ENCODE measurements at regions not wholly inside any gene's neighbourhood (a gene's known extent, or its start where the extent isn't known, plus 50 kb on each side); places are given as distances from the start of the nearest gene placed in this dataset.

DNA sequence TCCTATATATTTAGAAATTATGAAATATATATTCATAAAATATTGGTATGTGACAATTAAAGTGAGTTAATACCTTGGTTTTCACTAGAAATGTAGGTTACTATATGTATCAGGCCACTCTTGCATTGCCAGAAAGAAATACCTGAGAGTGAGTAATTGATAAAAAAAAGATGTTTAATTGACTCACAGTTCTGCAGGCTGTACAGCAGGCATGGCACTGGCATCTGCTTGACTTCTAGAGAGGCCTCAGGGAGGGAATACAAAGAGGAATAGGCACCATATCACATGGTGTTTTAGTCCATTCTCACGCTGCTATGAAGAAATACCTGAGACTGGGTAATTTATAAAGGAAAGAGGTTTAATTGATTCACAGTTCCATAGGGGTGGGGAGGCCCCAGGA is 1560.6 kb downstream of the STIM2 start:
- H3K9me3 ChIP-seq (ENCODE audit: control insufficient read depth in 2 of 2, low read length in 2 of 2), result no peaks in the 10 kb centered on the region

DNA sequence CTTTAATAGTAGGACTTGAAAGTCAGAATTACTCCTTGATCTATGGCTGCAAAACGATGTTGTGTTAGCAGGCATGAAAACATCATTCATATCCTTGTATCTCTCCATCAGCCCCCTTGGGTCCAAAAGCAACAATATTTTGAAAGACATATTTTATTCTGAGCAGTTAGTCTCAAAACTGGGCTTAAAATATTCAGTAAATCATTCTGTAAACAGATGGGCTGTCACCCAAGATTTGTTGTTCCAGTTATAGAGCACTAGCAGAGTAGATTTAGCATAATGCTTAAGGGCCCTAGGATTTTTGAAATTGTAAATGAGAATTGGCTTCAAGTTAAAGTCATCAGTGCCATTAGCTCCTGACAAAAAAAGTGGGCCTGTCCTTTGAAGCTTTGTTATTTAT is 1565.6 kb downstream of the STIM2 start:
- no peak overlapping the region for H3K4me3 ChIP-seq (ENCODE audit: low read length in 2 of 2)
- H3K9ac ChIP-seq (ENCODE audit: low read depth in 1 of 2, low read length in 2 of 2), result no peak overlapping the region
- H3K36me3 ChIP-seq (ENCODE audit: control insufficient read depth in 2 of 2, insufficient read depth in 2 of 2, low read length in 2 of 2), result no peaks in the 10 kb centered on the region
- no peak overlapping the region for H3K27ac ChIP-seq (ENCODE audit: low read depth in 2 of 2, low read length in 2 of 2)
- no peaks in the 10 kb centered on the region for H3K27me3 ChIP-seq (ENCODE audit: control insufficient read depth in 2 of 2, insufficient read depth in 2 of 2, low read length in 2 of 2)
- no peaks in the 10 kb centered on the region for H3K9me3 ChIP-seq (ENCODE audit: control insufficient read depth in 2 of 2, low read length in 2 of 2)
- H3K4me1 ChIP-seq (ENCODE audit: control insufficient read depth in 2 of 2, insufficient read depth in 2 of 2, low read length in 2 of 2), result no peaks in the 10 kb centered on the region

More for the DNA sequence above, 1560.6 kb downstream of the STIM2 start:
- H3K4me1 ChIP-seq (ENCODE audit: control insufficient read depth in 2 of 2, insufficient read depth in 2 of 2, low read length in 2 of 2), result no peaks in the 10 kb centered on the region
- no peak overlapping the region for H3K27ac ChIP-seq (ENCODE audit: low read depth in 2 of 2, low read length in 2 of 2)
- H3K9ac ChIP-seq (ENCODE audit: low read depth in 1 of 2, low read length in 2 of 2), result no peak overlapping the region
- H3K4me3 ChIP-seq (ENCODE audit: low read length in 2 of 2), result no peak overlapping the region
- no peaks in the 10 kb centered on the region for H3K27me3 ChIP-seq (ENCODE audit: control insufficient read depth in 2 of 2, insufficient read depth in 2 of 2, low read length in 2 of 2)
- no peaks in the 10 kb centered on the region for H3K36me3 ChIP-seq (ENCODE audit: control insufficient read depth in 2 of 2, insufficient read depth in 2 of 2, low read length in 2 of 2)

DNA sequence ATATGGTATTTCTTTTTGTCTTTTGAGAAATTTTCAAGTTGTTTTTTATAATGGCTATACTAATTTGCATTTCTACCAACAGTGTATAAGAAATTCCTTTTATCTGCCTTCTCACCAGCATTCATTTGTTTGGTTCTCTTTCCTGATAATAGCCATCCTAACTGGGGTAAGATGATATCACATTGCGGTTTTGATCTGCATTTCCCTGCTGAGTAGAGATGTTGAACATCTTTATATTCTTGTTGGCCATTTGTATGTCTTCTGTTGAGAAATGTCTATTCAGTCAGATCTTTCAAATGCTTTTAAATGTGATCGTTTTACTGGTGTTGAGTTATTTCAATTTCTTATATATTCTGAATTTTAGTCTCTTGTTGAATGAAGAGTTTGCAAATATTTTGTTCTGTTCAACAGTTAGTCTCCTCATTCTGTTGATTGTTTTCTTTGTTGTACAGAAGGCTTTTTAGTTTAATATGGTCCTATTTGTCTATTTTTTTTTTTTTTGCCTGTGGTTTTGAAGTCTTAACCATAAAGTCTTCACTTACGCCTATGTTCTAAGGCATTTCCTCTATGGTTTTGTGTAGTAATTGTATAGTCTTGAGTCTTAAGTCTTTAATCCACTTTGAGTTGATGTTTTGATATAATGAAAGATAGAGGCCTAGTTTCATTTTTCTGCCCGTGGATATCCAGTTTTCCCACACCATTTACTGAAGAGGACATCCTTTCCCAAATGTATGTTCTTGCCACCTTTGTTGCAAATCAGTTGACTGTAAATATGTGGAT is 1566.9 kb downstream of the STIM2 start:
- no peak overlapping the region for H3K27ac ChIP-seq (ENCODE audit: low read depth in 2 of 2, low read length in 2 of 2)
- H3K4me3 ChIP-seq (ENCODE audit: low read length in 2 of 2), result no peak overlapping the region
- H3K9me3 ChIP-seq (ENCODE audit: control insufficient read depth in 2 of 2, low read length in 2 of 2), result no peaks in the 10 kb centered on the region
- no peaks in the 10 kb centered on the region for H3K36me3 ChIP-seq (ENCODE audit: control insufficient read depth in 2 of 2, insufficient read depth in 2 of 2, low read length in 2 of 2)
- no peaks in the 10 kb centered on the region for H3K27me3 ChIP-seq (ENCODE audit: control insufficient read depth in 2 of 2, insufficient read depth in 2 of 2, low read length in 2 of 2)
- H3K4me1 ChIP-seq (ENCODE audit: control insufficient read depth in 2 of 2, insufficient read depth in 2 of 2, low read length in 2 of 2), result no peaks in the 10 kb centered on the region
- no peak overlapping the region for H3K9ac ChIP-seq (ENCODE audit: low read depth in 1 of 2, low read length in 2 of 2)

DNA sequence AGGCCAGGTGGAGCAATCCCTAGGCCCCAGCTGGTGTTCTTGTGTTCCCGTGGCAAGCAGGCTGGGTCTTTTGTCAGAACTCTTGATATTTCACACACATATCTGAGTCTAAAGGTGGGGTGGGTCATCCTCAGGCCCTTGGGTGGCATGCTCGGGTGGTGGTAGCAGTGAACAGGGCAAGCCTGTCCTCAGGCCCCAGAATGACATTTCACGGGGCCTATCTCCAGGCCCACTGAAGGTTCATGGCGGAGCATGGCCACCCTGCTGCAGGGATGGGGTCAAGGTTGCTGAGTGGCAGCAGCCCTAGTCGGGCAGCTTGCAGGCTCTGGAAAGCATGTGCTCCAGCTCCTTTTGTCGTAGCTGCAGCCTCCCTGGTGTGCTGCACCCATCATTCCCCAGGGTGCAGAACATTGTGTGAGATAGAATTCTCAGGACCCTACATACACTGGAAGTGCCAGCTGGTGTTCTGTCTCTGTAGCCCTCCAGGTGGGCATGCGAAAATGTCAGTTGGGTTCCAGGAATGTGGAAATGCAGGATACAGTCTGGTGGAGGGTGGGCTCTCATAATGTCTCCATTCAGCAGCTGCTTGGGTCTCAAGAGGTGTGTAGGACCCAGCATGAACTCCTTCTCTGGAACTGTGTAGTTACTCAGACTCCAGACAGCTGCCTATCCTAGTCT is 1571.8 kb downstream of the STIM2 start:
- H3K36me3 ChIP-seq (ENCODE audit: control insufficient read depth in 2 of 2, insufficient read depth in 2 of 2, low read length in 2 of 2), result no peaks in the 10 kb centered on the region
- H3K9ac ChIP-seq (ENCODE audit: low read depth in 1 of 2, low read length in 2 of 2), result no peak overlapping the region
- H3K4me1 ChIP-seq (ENCODE audit: control insufficient read depth in 2 of 2, insufficient read depth in 2 of 2, low read length in 2 of 2), result no peaks in the 10 kb centered on the region
- H3K4me3 ChIP-seq (ENCODE audit: low read length in 2 of 2), result no peak overlapping the region
- H3K27ac ChIP-seq (ENCODE audit: low read depth in 2 of 2, low read length in 2 of 2), result no peak overlapping the region
- H3K27me3 ChIP-seq (ENCODE audit: control insufficient read depth in 2 of 2, insufficient read depth in 2 of 2, low read length in 2 of 2), result no peaks in the 10 kb centered on the region
- no peaks in the 10 kb centered on the region for H3K9me3 ChIP-seq (ENCODE audit: control insufficient read depth in 2 of 2, low read length in 2 of 2)

DNA sequence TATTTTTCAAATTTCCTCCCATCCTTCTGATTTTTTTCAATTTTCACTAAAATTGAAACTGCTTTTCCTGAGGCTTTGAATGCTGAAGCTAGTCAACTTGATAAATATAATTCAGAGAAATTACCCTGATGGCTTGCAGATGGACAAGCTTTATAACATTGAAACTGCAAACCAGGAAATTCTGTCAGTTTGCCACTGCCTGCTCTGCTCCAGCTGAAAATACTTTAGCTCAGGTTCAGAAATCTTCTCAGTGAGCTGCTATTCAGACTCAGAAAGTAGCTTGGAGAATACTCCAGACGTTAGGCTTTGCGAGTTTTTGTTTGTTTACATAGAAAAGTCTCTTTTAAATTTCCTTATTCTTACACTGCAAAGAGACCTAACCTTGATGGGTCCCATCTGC is 1574.7 kb downstream of the STIM2 start:
- H3K9me3 ChIP-seq (ENCODE audit: control insufficient read depth in 2 of 2, low read length in 2 of 2), result no peaks in the 10 kb centered on the region
- H3K9ac ChIP-seq (ENCODE audit: low read depth in 1 of 2, low read length in 2 of 2), result no peak overlapping the region
- H3K4me1 ChIP-seq (ENCODE audit: control insufficient read depth in 2 of 2, insufficient read depth in 2 of 2, low read length in 2 of 2), result no peaks in the 10 kb centered on the region
- no peak overlapping the region for H3K4me3 ChIP-seq (ENCODE audit: low read length in 2 of 2)
- no peaks in the 10 kb centered on the region for H3K36me3 ChIP-seq (ENCODE audit: control insufficient read depth in 2 of 2, insufficient read depth in 2 of 2, low read length in 2 of 2)
- H3K27me3 ChIP-seq (ENCODE audit: control insufficient read depth in 2 of 2, insufficient read depth in 2 of 2, low read length in 2 of 2), result no peaks in the 10 kb centered on the region
- no peak overlapping the region for H3K27ac ChIP-seq (ENCODE audit: low read depth in 2 of 2, low read length in 2 of 2)

DNA sequence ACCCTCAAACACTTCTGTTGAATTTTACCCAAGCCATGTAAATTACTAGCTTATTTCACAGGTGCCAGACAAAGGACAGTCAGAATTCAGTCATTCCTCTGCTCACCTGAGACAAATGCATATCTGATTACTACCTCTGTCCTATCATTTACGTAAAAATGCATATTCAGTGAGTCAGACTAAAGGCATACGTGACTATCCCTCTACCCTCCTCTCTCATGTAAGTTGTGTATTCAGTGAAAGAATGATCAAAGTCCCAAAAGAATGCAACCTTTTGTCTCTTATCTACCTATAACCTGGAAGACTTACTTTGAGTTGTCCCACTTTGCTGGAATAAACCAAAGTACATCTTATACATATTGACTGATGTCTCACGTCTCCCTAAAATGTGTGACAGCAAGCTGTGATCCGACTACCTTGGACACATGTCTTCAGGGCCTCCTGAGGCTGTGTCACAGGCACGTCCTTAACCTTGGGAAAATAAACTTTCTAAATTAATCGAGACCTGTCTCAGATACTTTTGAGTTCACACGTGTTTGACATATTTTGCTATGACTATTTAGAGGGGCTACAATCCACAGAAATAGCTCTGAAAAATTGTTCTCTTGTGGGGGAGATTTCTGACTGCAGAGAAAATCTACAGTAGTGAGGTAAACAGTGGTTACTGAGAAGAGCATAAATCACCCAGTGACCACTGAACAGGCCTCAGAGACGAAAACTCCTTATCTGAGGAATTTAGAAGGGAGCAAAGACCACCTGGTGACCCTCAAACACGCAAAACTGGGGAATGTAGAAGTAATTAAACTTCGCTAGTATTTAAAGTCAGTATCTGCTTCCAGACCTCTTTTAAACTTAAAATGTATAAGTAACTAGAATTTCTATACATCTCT is 1575.8 kb downstream of the STIM2 start:
- Histone ChIP-seq H3K36me3 (ENCODE audit: control insufficient read depth in 2 of 2, insufficient read depth in 2 of 2, low read length in 2 of 2) (no peaks in the 10 kb centered on the region), H3K4me1 (ENCODE audit: control insufficient read depth in 2 of 2, insufficient read depth in 2 of 2, low read length in 2 of 2) (no peaks in the 10 kb centered on the region), H3K9ac (ENCODE audit: low read depth in 1 of 2, low read length in 2 of 2) (no peak overlapping the region), H3K9me3 (ENCODE audit: control insufficient read depth in 2 of 2, low read length in 2 of 2) (no peaks in the 10 kb centered on the region), H3K27me3 (ENCODE audit: control insufficient read depth in 2 of 2, insufficient read depth in 2 of 2, low read length in 2 of 2) (no peaks in the 10 kb centered on the region), H3K4me3 (ENCODE audit: low read length in 2 of 2) (no peak overlapping the region), H3K27ac (ENCODE audit: low read depth in 2 of 2, low read length in 2 of 2) (no peak overlapping the region)

DNA sequence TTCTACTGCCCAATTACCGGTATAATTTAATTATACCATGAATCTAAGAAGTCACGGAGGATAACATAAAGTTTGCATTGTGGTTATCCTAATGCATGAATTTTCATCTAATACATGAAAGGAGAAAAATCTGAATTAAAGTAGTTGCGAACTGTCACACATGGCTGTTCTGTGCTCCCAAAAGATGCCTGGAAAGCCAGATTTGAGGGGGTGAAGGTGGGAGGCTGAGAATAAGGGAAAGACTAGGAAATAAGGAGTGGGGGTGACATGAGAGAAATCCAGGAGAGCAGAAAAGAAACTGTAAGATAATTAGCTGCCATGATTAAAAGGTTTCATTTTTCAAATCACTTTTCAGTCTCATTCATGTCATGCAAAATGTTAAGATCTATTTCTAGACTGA is 1582.7 kb downstream of the STIM2 start:
- Histone ChIP-seq H3K27ac (ENCODE audit: low read depth in 2 of 2, low read length in 2 of 2) (no peak overlapping the region), H3K4me3 (ENCODE audit: low read length in 2 of 2) (no peak overlapping the region), H3K9ac (ENCODE audit: low read depth in 1 of 2, low read length in 2 of 2) (no peak overlapping the region), H3K4me1 (ENCODE audit: control insufficient read depth in 2 of 2, insufficient read depth in 2 of 2, low read length in 2 of 2) (peaks cover 0 to 1% of the 10 kb centered on the region in 2 donors), H3K9me3 (ENCODE audit: control insufficient read depth in 2 of 2, low read length in 2 of 2) (no peaks in the 10 kb centered on the region), H3K27me3 (ENCODE audit: control insufficient read depth in 2 of 2, insufficient read depth in 2 of 2, low read length in 2 of 2) (no peaks in the 10 kb centered on the region), H3K36me3 (ENCODE audit: control insufficient read depth in 2 of 2, insufficient read depth in 2 of 2, low read length in 2 of 2) (no peaks in the 10 kb centered on the region)

DNA sequence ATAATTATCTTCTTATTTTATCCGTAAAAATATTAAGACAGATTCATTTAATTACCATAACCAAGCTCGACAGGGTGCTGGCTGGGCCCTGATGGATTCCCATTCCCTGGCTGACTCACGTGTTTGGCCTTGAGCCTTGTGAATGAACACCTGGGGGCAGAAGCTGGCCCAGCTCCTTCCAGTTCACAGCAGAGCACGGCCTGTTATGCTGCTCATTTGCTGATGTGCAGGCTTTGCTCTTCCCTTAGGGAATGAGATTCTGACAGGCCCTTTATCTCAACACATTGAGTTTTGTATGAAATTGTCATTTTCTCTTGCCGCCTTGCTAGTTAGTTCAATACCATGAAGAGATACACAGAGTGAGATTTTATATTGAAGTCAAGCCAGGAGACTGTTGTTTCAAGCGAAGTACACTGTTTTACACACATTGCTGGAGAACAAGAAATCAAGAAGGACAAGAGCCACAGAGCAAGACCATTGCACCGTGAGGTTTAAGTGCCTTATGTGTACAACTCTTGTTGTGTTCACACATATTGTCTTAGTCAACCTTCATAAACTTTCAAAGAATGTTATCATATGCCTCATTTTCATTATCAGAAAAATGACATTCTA is 1583.3 kb downstream of the STIM2 start:
- Histone ChIP-seq H3K27me3 (ENCODE audit: control insufficient read depth in 2 of 2, insufficient read depth in 2 of 2, low read length in 2 of 2) (no peaks in the 10 kb centered on the region), H3K36me3 (ENCODE audit: control insufficient read depth in 2 of 2, insufficient read depth in 2 of 2, low read length in 2 of 2) (no peaks in the 10 kb centered on the region), H3K27ac (ENCODE audit: low read depth in 2 of 2, low read length in 2 of 2) (no peak overlapping the region), H3K4me3 (ENCODE audit: low read length in 2 of 2) (no peak overlapping the region), H3K9me3 (ENCODE audit: control insufficient read depth in 2 of 2, low read length in 2 of 2) (no peaks in the 10 kb centered on the region), H3K4me1 (ENCODE audit: control insufficient read depth in 2 of 2, insufficient read depth in 2 of 2, low read length in 2 of 2) (peaks cover 0 to 2% of the 10 kb centered on the region in 2 donors), H3K9ac (ENCODE audit: low read depth in 1 of 2, low read length in 2 of 2) (no peak overlapping the region)

DNA sequence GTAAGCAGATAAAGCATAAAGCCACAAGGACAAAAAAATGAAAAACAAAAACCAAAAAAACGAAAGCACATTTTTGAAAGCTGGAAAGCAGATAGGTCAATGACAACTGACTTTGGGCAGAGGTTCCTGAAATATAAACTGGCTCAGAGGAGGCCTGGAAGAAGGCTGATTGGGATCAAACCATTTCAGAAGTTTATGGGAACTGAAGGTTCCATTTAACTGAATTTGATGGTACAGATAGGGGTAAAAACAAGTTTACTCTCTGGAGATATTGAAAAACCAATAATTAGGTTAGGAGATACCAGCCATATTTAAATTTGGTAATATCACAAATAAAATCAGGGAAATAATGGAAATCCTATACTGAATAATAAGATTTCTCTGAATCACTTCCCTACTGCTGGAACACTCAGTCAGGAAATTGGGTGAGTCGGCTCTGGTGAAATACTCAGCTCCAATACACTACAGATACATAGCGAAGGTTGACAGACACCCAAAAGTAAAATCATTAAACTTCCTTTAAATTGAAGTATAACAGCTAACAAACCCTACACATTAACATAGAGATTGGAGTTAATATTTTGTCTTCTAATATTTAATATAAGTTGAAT is 1584.3 kb downstream of the STIM2 start:
- Histone ChIP-seq H3K9me3 (ENCODE audit: control insufficient read depth in 2 of 2, low read length in 2 of 2) (no peaks in the 10 kb centered on the region), H3K27ac (ENCODE audit: low read depth in 2 of 2, low read length in 2 of 2) (no peak overlapping the region), H3K27me3 (ENCODE audit: control insufficient read depth in 2 of 2, insufficient read depth in 2 of 2, low read length in 2 of 2) (no peaks in the 10 kb centered on the region), H3K36me3 (ENCODE audit: control insufficient read depth in 2 of 2, insufficient read depth in 2 of 2, low read length in 2 of 2) (no peaks in the 10 kb centered on the region), H3K4me1 (ENCODE audit: control insufficient read depth in 2 of 2, insufficient read depth in 2 of 2, low read length in 2 of 2) (peaks cover 0 to 4% of the 10 kb centered on the region in 2 donors), H3K9ac (ENCODE audit: low read depth in 1 of 2, low read length in 2 of 2) (no peak overlapping the region), H3K4me3 (ENCODE audit: low read length in 2 of 2) (no peak overlapping the region)

Data from mucosa of rectum (tissue), 2 donors.